ENCODE measurements at regions not wholly inside any gene's neighbourhood (a gene's known extent, or its start where the extent isn't known, plus 50 kb on each side); places are given as distances from the start of the nearest gene placed in this dataset.
"Not testable (repeated sequence)": the region's sequence is repeated elsewhere in the genome, so short reads cannot be mapped to it uniquely, and the experiment has no call there.

GRCh38 chr3:178088963-178089362, 447.3 kb upstream of the KCNMB2 start:
- no peak for DNase-seq

GRCh38 chr3:178090899-178091298, 445.3 kb upstream of the KCNMB2 start:
- DNase-seq = no peak

- no peak for DNase-seq
Measured at GRCh38 chr3:178095522-178095921, 440.7 kb upstream of the KCNMB2 start.

- no peak for DNase-seq
Measured at GRCh38 chr3:178096955-178097354, 439.3 kb upstream of the KCNMB2 start.

GRCh38 chr3:178097576-178097975, 438.7 kb upstream of the KCNMB2 start:
- DNase-seq = peak; percentile 26

GRCh38 chr3:178099274-178099673, 437.0 kb upstream of the KCNMB2 start:
- no peak for DNase-seq

- DNase-seq = no peak
Measured at GRCh38 chr3:178099862-178100261, 436.4 kb upstream of the KCNMB2 start.

GRCh38 chr3:178100908-178101307, 435.3 kb upstream of the KCNMB2 start:
- DNase-seq = no peak

GRCh38 chr3:178103140-178103539, 433.1 kb upstream of the KCNMB2 start:
- DNase-seq = no peak

- no peak for DNase-seq
Measured at GRCh38 chr3:178107804-178108203, 428.4 kb upstream of the KCNMB2 start.

GRCh38 chr3:178109691-178110090, 426.5 kb upstream of the KCNMB2 start:
- DNase-seq = no peak

- peak; percentile 45 for DNase-seq
Measured at GRCh38 chr3:178112134-178112533, 424.1 kb upstream of the KCNMB2 start.

- not testable (repeated sequence) for DNase-seq
Measured at GRCh38 chr3:178112552-178112951, 423.7 kb upstream of the KCNMB2 start.

- DNase-seq = no peak
Measured at GRCh38 chr3:178117641-178118040, 418.6 kb upstream of the KCNMB2 start.

GRCh38 chr3:178119608-178120295, 416.5 kb upstream of the KCNMB2 start:
- not testable (repeated sequence) for DNase-seq

GRCh38 chr3:178120367-178120766, 415.9 kb upstream of the KCNMB2 start:
- no peak for DNase-seq

GRCh38 chr3:178126686-178127085, 409.6 kb upstream of the KCNMB2 start:
- DNase-seq = no peak

GRCh38 chr3:178127221-178127620, 409.0 kb upstream of the KCNMB2 start:
- no peak for DNase-seq

GRCh38 chr3:178129109-178129508, 407.1 kb upstream of the KCNMB2 start:
- no peak for DNase-seq

GRCh38 chr3:178131801-178132200, 404.4 kb upstream of the KCNMB2 start:
- no peak for DNase-seq

GRCh38 chr3:178137206-178137605, 399.0 kb upstream of the KCNMB2 start:
- no peak for DNase-seq

- no peak for DNase-seq
Measured at GRCh38 chr3:178137831-178138230, 398.4 kb upstream of the KCNMB2 start.

GRCh38 chr3:178139116-178139515, 397.1 kb upstream of the KCNMB2 start:
- DNase-seq = no peak

- DNase-seq = no peak
Measured at GRCh38 chr3:178140531-178141304, 395.5 kb upstream of the KCNMB2 start.

GRCh38 chr3:178141305-178141684, 394.9 kb upstream of the KCNMB2 start:
- not testable (repeated sequence) for DNase-seq
